ENCODE measurements at regions not wholly inside any gene's neighbourhood (a gene's known extent, or its start where the extent isn't known, plus 50 kb on each side); places are given as distances from the start of the nearest gene placed in this dataset.

DNA sequence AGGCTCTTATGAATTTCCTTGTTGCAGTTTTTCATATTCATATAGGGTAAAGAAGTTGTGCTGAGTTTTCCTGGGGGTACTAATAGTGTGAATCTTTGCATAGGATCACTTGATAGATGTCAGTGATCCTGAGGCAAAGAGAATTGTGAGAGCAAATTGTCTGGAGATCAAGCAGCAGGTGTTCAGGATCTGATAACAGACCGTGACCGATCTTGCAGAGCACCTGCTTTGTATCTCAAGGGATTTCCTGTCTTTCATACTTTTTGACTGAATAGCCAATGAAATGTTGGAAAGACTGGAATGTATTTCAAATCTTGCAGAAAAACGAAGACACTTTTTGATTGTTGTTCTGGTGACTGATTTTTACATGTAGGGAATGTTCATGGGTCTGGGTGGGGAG lies 914.5 kb downstream of the STIM2 start:
- Histone ChIP-seq H3K27me3 (ENCODE audit: control insufficient read depth, insufficient read depth, low read length) (no peaks in the 10 kb centered on the region), H3K4me3 (ENCODE audit: low read depth, low read length) (no peak overlapping the region), H3K36me3 (ENCODE audit: control insufficient read depth, insufficient read depth, low read length) (no peaks in the 10 kb centered on the region)
- no peak for DNase-seq (ENCODE audit: low read depth)
- TF ChIP-seq CTCF (IDR thresholded peaks at IDR 0.05; ENCODE audit: insufficient read depth, low read length, poor library complexity, severe bottlenecking): no peak

DNA sequence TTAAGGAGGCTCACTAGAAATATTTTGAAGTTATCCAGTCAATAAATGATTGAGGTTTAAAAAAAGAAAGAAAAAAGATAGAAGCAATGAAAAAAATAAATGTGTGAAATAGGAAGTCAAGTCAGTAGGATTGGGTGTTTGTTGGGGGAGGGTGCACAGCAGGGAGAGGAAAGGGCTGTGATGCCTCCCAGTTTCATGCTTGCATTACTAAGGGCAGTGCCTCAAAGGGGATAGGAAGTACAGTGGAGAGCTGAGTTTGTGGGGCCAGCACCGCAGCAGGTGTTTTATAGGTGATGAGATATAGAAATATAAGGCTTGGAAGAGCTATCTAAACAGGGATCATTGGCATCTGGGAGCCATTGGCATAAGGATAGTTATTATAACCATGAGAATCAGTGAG lies 919.2 kb downstream of the STIM2 start:
- H3K4me3 ChIP-seq (ENCODE audit: low read depth, low read length): no peak overlapping the region
- H3K27me3 ChIP-seq (ENCODE audit: control insufficient read depth, insufficient read depth, low read length): no peaks in the 10 kb centered on the region
- H3K36me3 ChIP-seq (ENCODE audit: control insufficient read depth, insufficient read depth, low read length): no peaks in the 10 kb centered on the region
- TF ChIP-seq CTCF (IDR thresholded peaks at IDR 0.05; ENCODE audit: insufficient read depth, low read length, poor library complexity, severe bottlenecking): no peak
- DNase-seq (ENCODE audit: low read depth): no peak

DNA sequence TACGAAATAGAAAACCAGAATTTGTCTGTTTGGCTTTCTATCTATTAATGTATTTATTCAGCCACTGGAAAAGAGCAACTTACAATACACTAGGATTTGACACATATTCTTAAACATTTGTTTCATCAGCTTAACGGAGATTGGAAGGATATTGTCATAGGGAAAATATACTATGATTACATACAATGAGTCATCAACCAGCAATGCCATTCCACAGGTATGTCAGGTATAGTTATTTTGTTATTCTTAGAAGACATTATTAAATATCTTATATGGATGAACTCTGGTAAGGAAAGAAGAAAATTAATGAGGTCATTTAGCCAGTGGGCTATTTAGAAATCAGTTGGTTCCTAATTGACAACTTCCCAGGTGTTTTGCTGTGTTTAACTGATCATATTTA lies 926.6 kb downstream of the STIM2 start:
- no peaks in the 10 kb centered on the region for H3K36me3 ChIP-seq (ENCODE audit: control insufficient read depth, insufficient read depth, low read length)
- DNase-seq (ENCODE audit: low read depth): no peak
- no peak for TF ChIP-seq CTCF (IDR thresholded peaks at IDR 0.05; ENCODE audit: insufficient read depth, low read length, poor library complexity, severe bottlenecking)
- H3K4me3 ChIP-seq (ENCODE audit: low read depth, low read length): no peak overlapping the region
- H3K27me3 ChIP-seq (ENCODE audit: control insufficient read depth, insufficient read depth, low read length): no peaks in the 10 kb centered on the region

GRCh38 chr4:27789773-27790172 lies 929.1 kb downstream of the STIM2 start:
- H3K36me3 ChIP-seq (ENCODE audit: control insufficient read depth, insufficient read depth, low read length): no peaks in the 10 kb centered on the region
- no peak for DNase-seq (ENCODE audit: low read depth)
- no peaks in the 10 kb centered on the region for H3K27me3 ChIP-seq (ENCODE audit: control insufficient read depth, insufficient read depth, low read length)
- no peak overlapping the region for H3K4me3 ChIP-seq (ENCODE audit: low read depth, low read length)
- no peak for TF ChIP-seq CTCF (IDR thresholded peaks at IDR 0.05; ENCODE audit: insufficient read depth, low read length, poor library complexity, severe bottlenecking)

GRCh38 chr4:27790911-27791310 lies 930.3 kb downstream of the STIM2 start:
- no peak for TF ChIP-seq CTCF (IDR thresholded peaks at IDR 0.05; ENCODE audit: insufficient read depth, low read length, poor library complexity, severe bottlenecking)
- H3K27me3 ChIP-seq (ENCODE audit: control insufficient read depth, insufficient read depth, low read length): no peaks in the 10 kb centered on the region
- no peak overlapping the region for H3K4me3 ChIP-seq (ENCODE audit: low read depth, low read length)
- no peaks in the 10 kb centered on the region for H3K36me3 ChIP-seq (ENCODE audit: control insufficient read depth, insufficient read depth, low read length)
- DNase-seq (ENCODE audit: low read depth): no peak

DNA sequence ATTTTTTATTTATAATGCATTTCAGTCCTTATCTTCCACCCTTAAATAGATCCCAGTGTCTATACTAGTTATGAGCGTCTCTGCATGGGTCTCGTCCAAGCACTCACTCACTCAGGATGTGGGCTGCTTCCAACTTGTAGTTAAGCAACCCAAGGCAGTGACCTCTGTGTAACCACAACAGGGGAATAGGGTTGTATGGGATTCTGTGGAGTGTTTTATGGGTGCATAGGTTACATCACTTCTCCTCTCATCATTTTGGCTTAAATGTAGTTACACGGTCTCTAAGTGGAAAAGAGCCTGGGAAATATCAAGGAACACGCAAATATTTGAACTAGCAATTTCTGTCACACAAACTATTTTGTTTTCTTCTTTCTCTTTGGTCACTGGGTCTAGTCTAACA lies 931.0 kb downstream of the STIM2 start:
- TF ChIP-seq CTCF (IDR thresholded peaks at IDR 0.05; ENCODE audit: insufficient read depth, low read length, poor library complexity, severe bottlenecking): no peak
- H3K36me3 ChIP-seq (ENCODE audit: control insufficient read depth, insufficient read depth, low read length): no peaks in the 10 kb centered on the region
- H3K27me3 ChIP-seq (ENCODE audit: control insufficient read depth, insufficient read depth, low read length): no peaks in the 10 kb centered on the region
- DNase-seq (ENCODE audit: low read depth): no peak
- H3K4me3 ChIP-seq (ENCODE audit: low read depth, low read length): no peak overlapping the region
